ENCODE measurements at regions not wholly inside any gene's neighbourhood (a gene's known extent, or its start where the extent isn't known, plus 50 kb on each side); places are given as distances from the start of the nearest gene placed in this dataset.

DNA sequence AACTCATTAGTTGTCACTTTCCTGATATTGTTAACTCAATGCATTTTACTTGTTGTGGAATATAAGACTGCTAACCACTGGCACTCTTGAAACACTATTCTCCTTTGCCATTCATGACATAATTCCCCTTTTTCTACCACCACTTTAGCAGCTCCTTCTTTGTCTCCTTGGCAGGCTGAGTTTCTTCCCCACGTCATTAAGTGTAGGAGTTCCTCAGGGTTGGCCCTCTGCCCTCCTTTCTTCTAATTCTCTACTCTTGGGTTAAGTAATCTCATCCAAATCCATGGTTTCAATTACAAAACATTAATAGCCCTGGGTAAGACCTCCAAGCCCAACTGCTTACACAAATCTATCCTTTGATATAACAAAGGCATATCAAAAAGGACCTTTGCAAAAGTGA lies 175.1 kb downstream of the HGF start:
- TF ChIP-seq, protein P1, sequence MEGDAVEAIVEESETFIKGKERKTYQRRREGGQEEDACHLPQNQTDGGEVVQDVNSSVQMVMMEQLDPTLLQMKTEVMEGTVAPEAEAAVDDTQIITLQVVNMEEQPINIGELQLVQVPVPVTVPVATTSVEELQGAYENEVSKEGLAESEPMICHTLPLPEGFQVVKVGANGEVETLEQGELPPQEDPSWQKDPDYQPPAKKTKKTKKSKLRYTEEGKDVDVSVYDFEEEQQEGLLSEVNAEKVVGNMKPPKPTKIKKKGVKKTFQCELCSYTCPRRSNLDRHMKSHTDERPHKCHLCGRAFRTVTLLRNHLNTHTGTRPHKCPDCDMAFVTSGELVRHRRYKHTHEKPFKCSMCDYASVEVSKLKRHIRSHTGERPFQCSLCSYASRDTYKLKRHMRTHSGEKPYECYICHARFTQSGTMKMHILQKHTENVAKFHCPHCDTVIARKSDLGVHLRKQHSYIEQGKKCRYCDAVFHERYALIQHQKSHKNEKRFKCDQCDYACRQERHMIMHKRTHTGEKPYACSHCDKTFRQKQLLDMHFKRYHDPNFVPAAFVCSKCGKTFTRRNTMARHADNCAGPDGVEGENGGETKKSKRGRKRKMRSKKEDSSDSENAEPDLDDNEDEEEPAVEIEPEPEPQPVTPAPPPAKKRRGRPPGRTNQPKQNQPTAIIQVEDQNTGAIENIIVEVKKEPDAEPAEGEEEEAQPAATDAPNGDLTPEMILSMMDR (optimal IDR thresholded peaks at IDR 0.05 in 1 of 3, IDR thresholded peaks at IDR 0.05 in 1 of 3, conservative IDR thresholded peaks at IDR 0.05 in 1 of 3; ENCODE audit: extremely low read depth in 1 of 3, insufficient read depth in 2 of 3, low read length in 3 of 3): no peak
- no peak for TF ChIP-seq EZH2 (IDR thresholded peaks at IDR 0.05; ENCODE audit: low read length)
